Activated CD4-positive, alpha-beta T cell treated with anti-CD3 and anti-CD28 coated beads, Interleukin-10, Interleukin-2, amounts not matched to agents 100 ng/mL and 50 ng/mL, durations not matched to agents 16 hours and 8 hours (primary cell): ENCODE measurements at regions not wholly inside any gene's neighbourhood (a gene's known extent, or its start where the extent isn't known, plus 50 kb on each side); places are given as distances from the start of the nearest gene placed in this dataset.

Source experiments
- DNase-seq: peaks from one replicate; pipeline ENCODE4 v3.0.0-alpha.2; 2020

DNA sequence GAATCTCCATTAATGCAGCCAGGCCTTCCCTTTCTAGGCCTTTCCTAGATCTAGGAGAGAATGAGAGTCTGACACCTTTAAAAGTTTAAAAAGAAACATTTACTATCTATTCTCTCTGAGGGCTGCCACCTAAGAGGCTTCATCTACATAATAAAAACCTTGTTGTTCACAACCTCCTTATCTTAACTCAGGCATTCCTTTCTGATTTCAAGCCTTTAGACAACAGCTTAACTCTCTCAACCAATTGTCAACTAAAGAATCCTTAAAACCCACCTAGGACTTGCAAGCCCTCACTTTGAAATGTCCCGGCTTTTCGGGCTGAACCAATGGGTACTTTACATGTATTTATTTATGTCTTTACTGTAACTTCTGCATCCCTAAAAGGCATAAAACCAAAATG lies 64.3 kb upstream of the RET start:
- no peak for DNase-seq

DNA sequence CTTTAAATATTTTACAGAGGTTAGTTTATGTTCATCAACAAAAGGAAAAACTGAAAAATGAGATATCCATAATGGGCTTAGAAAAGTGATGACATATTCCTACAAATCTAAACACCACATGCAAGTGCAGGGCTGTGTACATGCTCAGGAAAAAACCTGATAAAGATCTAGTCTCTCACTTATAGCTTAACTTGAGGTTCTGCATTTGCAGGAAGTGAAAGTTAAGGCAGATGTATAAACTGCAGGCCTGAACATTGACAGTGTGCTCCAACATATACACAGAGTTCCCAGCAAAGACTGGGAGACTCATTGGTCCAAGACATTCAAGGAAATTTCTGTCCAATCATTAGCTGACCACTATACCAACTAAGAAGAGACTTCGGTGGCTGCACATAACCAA lies 63.8 kb upstream of the RET start:
- DNase-seq = no peak

DNA sequence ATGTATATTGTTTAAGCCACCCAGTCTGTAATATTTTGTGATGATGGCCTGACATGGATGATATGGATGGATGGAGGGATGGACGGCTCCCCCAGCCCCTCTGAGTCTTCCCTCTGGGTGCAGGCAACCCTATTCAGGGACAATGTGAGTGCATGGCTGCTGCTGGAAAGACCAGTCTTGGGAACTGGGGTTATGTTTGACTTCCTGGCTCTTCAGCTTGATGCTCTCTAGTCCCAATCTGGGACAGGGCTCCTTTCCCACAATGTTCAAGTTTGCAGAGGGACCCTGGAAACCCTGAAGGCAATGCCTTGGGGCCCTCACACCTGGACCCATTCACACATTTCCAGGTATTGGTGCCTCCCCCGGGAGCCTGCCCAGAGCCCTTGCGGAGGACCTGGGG lies 52.3 kb upstream of the RET start:
- no peak for DNase-seq

DNA sequence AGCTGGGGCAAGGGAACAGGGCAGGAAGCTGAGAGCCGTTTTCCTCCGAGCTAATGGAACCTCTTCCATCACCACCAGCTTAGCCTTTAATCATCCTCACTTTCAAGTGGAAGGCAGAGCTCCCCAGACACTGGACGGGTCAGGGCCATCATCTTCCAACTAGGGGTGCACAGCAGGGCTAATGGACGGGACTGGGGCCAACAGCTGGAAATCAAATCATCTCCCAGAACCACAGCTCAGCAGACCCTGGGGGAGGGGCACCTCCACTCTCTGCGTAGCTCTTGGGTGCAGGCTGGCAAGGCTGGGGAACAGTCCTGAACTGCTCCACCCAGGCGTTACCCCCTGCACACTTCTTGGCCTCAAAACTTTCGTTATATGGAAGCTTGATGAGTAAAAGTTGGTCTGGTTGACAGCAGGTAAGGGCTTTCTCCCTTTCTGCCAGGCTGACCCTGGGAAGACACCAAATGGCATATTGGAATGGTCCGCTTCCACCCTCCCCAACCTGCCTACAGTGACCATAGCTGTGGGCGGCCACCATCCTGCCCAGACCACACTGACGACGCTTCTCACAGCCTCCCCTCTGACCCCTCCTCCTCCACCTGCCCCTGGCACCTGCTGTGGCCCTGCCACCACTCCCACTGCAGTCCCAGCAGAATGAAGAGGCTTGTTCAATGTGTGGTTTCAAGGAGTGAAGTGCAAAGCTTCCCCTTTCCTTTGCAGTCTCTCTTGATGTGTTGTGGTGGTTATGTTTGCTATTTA lies 51.7 kb upstream of the RET start:
- no peak for DNase-seq

DNA sequence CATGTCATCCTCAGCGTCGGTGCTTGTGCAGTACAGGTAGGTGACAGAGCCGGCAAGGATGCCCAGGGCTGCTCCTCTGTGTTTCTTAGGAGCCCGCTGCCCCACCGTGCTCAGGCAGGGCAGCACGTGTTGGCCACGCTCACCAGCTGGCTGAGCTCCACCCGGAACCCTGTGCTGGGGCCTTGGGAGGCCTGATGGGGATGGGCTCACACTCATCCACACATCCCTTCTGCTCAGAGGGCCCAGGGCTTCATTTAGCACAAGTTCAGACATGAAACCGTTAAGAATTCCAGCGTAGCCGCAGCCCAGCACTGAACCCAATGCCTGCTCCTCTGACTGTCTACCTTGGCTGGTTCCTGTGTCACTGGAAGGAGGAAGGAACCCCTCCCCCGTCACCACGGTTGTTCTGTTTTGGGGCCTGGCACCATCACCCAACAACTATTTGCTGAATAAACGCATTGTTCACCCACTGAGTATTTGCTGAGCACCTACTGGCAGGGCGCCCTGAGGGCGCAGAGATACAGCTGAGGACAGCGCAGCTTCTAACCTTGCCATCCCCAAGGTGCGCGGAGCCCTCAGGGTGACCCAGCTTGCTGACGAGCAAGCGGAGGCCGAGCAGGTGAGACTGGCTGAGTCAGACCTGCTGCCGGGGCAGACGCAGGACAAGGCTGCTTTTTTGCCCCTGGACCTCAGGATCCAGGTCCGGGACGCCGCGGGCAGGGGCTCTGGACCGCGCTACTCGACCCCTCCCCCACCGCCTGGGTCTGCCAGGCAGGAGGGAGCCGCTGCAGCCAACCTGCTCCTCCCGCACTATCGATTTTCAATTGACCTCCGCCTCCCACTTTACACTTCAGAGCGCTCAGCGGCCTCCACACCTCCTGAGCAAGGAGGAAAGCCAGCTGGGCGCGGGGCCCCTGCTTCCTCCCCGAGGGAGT lies 50.6 kb upstream of the RET start:
- DNase-seq = no peak
